Panc1 (cell line): ENCODE measurements at regions not wholly inside any gene's neighbourhood (a gene's known extent, or its start where the extent isn't known, plus 50 kb on each side); places are given as distances from the start of the nearest gene placed in this dataset.

ENCODE experiments used
- ATAC-seq: fragments of 200-7000 bp; cut with Tn5 transposase; 2 replicates; pipeline ENCODE4 v1.9.1; 2020; ENCODE audit warnings: mild to moderate bottlenecking, moderate library complexity
- BruUV-seq: library from RNA; stranded (reverse); fragments of 400-500 nt; replicated peaks from 2 replicates; lab custom pipeline; 2021; lab: Mats Ljungman, UMichigan
- CTCF ChIA-PET: fragments of 300-600 bp; sonication (Branson Sonifier 250); formaldehyde crosslinking; loops from one replicate; lab custom pipeline; 2022; ENCODE audit warnings: antibody characterized with exemption; lab: Charles Lee
- POLR2A ChIA-PET: fragments of 300-600 bp; sonication (Branson Sonifier 250); formaldehyde crosslinking; loops from one replicate; lab custom pipeline; 2022; ENCODE audit warnings: antibody characterized with exemption; lab: Charles Lee
- DNase-seq: peaks from one replicate; pipeline ENCODE4 v3.0.0-alpha.2; 2010; ENCODE audit warnings: low read depth, low spot score
- H3K27ac ChIP-seq: 2 replicates; pipeline ENCODE4 v1.5.1; 2011; ENCODE audit warnings: mild to moderate bottlenecking, low read length, inconsistent platforms
- H3K27me3 ChIP-seq: fragments of 200-500 bp; sonication (Bioruptor generic); 2 replicates; pipeline ENCODE4 v1.6.0; 2014; ENCODE audit warnings: low read length, inconsistent platforms; ENCODE audit not compliant: control insufficient read depth, insufficient read depth
- H3K36me3 ChIP-seq: fragments of 200-500 bp; sonication (Bioruptor generic); 2 replicates; pipeline ENCODE4 v1.5.1; 2014; ENCODE audit warnings: inconsistent platforms, mild to moderate bottlenecking, low read length, moderate library complexity; ENCODE audit not compliant: control insufficient read depth, insufficient read depth
- H3K4me1 ChIP-seq: 2 replicates; pipeline ENCODE4 v1.5.1; 2011; ENCODE audit warnings: inconsistent platforms, mild to moderate bottlenecking, low read length, moderate library complexity; ENCODE audit not compliant: control insufficient read depth, insufficient read depth
- H3K4me3 ChIP-seq, 2 experiments: 2 replicates each; pipeline ENCODE4 v1.5.1; 2011 to 2012; ENCODE audit warnings: low read depth in 2 of 2, low read length in 2 of 2, mild to moderate bottlenecking in 2 of 2, inconsistent platforms in 1 of 2, moderate library complexity in 1 of 2
- H3K9me3 ChIP-seq: fragments of 200-500 bp; sonication (Bioruptor generic); 2 replicates; pipeline ENCODE4 v1.5.1; 2014; ENCODE audit warnings: low read depth, mild to moderate bottlenecking, inconsistent platforms, low read length, moderate library complexity; ENCODE audit not compliant: control insufficient read depth, insufficient read depth
- POLR2AphosphoS5 ChIP-seq: IDR thresholded peaks from 2 replicates; pipeline ENCODE4 v1.6.1; 2012; ENCODE audit warnings: mild to moderate bottlenecking, low read depth, low read length, moderate library complexity
- REST ChIP-seq, 2 experiments: IDR thresholded peaks; 2 replicates each; pipeline ENCODE4 v1.6.1; 2011 to 2012; ENCODE audit warnings: low read depth in 2 of 2, control low read depth in 1 of 2, low read length in 1 of 2, mild to moderate bottlenecking in 1 of 2, moderate library complexity in 1 of 2; ENCODE audit not compliant: insufficient read depth in 1 of 2
- SIN3A ChIP-seq: IDR thresholded peaks from 2 replicates; pipeline ENCODE4 v1.6.1; 2012; ENCODE audit warnings: low read depth, mild to moderate bottlenecking, low read length, moderate library complexity, borderline replicate concordance; ENCODE audit not compliant: insufficient read depth
- TCF7L2 ChIP-seq: IDR thresholded peaks from 2 replicates; pipeline ENCODE4 v1.6.1; 2011; ENCODE audit warnings: mild to moderate bottlenecking, low read depth, low read length, inconsistent platforms
- in situ Hi-C: cut with HindIII; loops from 2 replicates; pipeline ENCODE4 v1.10.0; 2016; ENCODE audit warnings: low sequenced_read_pairs, low pct_unique_long_range_greater_than_20kb
- intact Hi-C: fragments of 100-400 bp; cut with micrococcal nuclease; formaldehyde crosslinking; loops from one replicate; pipeline ENCODE4 v1.10.0; 2022; ENCODE audit not compliant: unreplicated experiment
- TF ChIP-seq, protein P1 (sequence below): fragments of 450-650 bp; IDR thresholded peaks from 2 replicates; pipeline ENCODE4 v1.5.1; 2017; ENCODE audit warnings: mild to moderate bottlenecking

DNA sequence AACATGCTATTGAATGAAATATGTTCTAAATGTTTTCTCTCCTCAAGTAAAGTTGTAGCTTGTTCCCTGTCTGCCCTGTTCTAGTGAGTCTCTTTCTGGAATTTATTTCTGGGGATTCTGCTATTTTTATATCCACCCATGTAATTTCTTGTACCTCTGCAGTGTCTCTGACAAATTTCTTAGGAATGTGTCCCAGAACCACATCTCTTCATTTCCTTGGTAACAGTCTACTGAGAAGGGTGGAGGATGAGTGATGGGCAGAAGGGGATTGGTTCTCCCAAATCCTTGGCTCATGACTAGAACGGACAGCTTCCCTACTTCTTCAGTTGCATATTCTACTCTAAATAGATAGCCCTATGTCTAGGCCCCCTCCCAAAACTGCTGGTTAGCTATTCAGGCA lies 490.6 kb upstream of the LINC00305 start:
- ChIA-PET CTCF (no interaction called here), POLR2A (no interaction called here)
- TF ChIP-seq TCF7L2 (no peak), SIN3A (no peak), POLR2AphosphoS5 (no peak), REST (IDR thresholded peaks at IDR 0.05; ENCODE audit: insufficient read depth in 1 of 2, low read depth in 2 of 2, low read length in 1 of 2) (no peak)
- TF ChIP-seq, protein P1, sequence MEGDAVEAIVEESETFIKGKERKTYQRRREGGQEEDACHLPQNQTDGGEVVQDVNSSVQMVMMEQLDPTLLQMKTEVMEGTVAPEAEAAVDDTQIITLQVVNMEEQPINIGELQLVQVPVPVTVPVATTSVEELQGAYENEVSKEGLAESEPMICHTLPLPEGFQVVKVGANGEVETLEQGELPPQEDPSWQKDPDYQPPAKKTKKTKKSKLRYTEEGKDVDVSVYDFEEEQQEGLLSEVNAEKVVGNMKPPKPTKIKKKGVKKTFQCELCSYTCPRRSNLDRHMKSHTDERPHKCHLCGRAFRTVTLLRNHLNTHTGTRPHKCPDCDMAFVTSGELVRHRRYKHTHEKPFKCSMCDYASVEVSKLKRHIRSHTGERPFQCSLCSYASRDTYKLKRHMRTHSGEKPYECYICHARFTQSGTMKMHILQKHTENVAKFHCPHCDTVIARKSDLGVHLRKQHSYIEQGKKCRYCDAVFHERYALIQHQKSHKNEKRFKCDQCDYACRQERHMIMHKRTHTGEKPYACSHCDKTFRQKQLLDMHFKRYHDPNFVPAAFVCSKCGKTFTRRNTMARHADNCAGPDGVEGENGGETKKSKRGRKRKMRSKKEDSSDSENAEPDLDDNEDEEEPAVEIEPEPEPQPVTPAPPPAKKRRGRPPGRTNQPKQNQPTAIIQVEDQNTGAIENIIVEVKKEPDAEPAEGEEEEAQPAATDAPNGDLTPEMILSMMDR, result no peak
- Histone ChIP-seq H3K9me3 (no peaks in the 10 kb centered on the region), H3K27ac (no peak overlapping the region), H3K4me1 (no peaks in the 10 kb centered on the region), H3K4me3 (no peak overlapping the region), H3K36me3 (no peaks in the 10 kb centered on the region), H3K27me3 (no peaks in the 10 kb centered on the region)
- in situ Hi-C loops (no loop called here), intact Hi-C loops (no loop called here)
- ATAC-seq (no peak), DNase-seq (no peak)
- BruUV-seq, result no TSS peak

DNA sequence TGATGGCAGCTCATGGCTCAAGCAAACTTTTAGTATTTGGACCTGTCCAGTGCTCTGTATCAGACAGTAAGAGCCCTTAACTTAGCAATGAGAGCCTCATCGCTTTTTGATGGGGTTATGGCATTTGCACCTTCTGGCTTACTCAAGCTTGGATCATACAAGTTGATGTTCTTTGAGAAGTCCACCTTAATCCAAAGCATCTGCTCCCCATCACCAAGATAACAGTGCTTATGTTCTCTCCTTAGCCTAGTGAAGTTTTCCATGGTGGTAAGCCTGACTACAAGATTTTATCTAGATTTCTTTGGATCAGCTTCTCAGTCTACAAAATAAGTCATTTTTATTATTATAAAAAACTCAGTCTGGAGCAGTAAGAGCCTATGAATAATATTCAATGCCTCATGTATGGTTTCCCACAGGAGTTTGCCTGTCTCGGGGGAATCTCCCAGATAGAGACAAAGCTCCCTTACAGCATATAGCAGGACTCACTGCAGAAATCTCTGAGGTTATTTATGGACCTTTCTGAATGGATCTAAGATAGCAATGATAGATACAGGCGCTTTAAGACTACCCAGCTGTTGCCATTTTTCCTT lies 472.2 kb upstream of the LINC00305 start:
- no peaks in the 10 kb centered on the region for H3K9me3 ChIP-seq
- BruUV-seq, result no TSS peak
- intact Hi-C loops (no loop called here), in situ Hi-C loops (no loop called here)
- H3K36me3 ChIP-seq, result no peaks in the 10 kb centered on the region
- no peak for DNase-seq
- H3K27me3 ChIP-seq, result no peaks in the 10 kb centered on the region
- H3K4me1 ChIP-seq, result no peaks in the 10 kb centered on the region
- ChIA-PET CTCF (no interaction called here), POLR2A (no interaction called here)
- ATAC-seq, result no peak
- no peak for TF ChIP-seq REST (IDR thresholded peaks at IDR 0.05; ENCODE audit: insufficient read depth in 1 of 2, low read depth in 2 of 2, low read length in 1 of 2)
- TF ChIP-seq POLR2AphosphoS5, result no peak
- TF ChIP-seq, protein P1, result no peak
- TF ChIP-seq SIN3A, result no peak
- no peak for TF ChIP-seq TCF7L2
- H3K4me3 ChIP-seq, result no peak overlapping the region
- no peak overlapping the region for H3K27ac ChIP-seq
